ENCODE measurements at regions not wholly inside any gene's neighbourhood (a gene's known extent, or its start where the extent isn't known, plus 50 kb on each side); places are given as distances from the start of the nearest gene placed in this dataset.

DNA sequence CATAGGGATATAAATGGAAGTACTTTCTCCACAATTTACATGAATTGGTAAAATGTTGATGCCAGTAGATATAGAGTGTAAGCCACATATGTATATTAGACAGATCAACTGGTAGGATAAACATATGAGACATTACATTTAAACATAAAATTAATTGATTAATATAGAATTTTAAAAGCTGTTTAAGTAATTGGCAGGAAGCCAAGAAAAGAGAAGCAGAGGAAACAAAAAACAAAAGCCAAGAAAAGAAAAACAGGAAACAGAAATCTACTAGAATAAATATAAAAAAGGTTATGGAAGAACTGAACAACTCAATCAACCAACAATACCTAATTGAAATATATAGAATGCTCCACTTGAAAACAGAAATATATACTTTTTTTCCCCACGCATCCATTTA lies 920.1 kb upstream of the TMEFF2 start:
- Histone ChIP-seq H3K4me3 (no peak overlapping the region), H3K36me3 (no peaks in the 10 kb centered on the region), H3K27me3 (no peaks in the 10 kb centered on the region), H3K9me3 (no peaks in the 10 kb centered on the region), H3K27ac (no peak overlapping the region), H3K4me1 (no peaks in the 10 kb centered on the region)
- no peak for DNase-seq
- intact Hi-C loops (cut with DNase I; ENCODE audit: low total_unique reads): no loop called here
- TF ChIP-seq, protein P1, sequence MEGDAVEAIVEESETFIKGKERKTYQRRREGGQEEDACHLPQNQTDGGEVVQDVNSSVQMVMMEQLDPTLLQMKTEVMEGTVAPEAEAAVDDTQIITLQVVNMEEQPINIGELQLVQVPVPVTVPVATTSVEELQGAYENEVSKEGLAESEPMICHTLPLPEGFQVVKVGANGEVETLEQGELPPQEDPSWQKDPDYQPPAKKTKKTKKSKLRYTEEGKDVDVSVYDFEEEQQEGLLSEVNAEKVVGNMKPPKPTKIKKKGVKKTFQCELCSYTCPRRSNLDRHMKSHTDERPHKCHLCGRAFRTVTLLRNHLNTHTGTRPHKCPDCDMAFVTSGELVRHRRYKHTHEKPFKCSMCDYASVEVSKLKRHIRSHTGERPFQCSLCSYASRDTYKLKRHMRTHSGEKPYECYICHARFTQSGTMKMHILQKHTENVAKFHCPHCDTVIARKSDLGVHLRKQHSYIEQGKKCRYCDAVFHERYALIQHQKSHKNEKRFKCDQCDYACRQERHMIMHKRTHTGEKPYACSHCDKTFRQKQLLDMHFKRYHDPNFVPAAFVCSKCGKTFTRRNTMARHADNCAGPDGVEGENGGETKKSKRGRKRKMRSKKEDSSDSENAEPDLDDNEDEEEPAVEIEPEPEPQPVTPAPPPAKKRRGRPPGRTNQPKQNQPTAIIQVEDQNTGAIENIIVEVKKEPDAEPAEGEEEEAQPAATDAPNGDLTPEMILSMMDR (IDR thresholded peaks at IDR 0.05): no peak
- no peak for TF ChIP-seq EP300 (IDR thresholded peaks at IDR 0.05)
- no peak for TF ChIP-seq POLR2A (IDR thresholded peaks at IDR 0.05)
- no peak for TF ChIP-seq POLR2AphosphoS5 (IDR thresholded peaks at IDR 0.05)
- WGBS, 5 donors: 80 to 97% (median 91%) methylated on average over 1 of the region's 1 CpG

DNA sequence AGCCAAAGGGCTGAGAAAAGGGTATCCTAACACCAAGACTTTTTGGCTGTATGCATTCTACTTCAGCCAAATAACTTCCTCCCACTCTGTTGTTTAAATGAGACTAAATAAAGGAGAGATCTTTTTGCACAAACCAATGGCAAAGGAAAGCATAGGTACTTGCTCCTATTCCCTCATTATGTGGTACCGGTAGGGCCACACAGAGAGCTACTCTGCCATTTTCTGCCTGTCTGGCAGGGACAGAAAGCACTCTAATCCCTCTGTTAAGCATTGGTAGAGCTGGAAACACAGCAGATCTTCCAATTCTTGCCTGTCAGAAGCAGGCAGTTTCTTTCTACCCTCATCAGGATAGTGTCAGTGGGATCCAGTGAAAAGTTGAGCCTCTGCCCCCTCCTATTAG lies 918.3 kb upstream of the TMEFF2 start:
- WGBS, 5 donors: 74 to 97% (median 91%) methylated on average over 1 of the region's 1 CpG
- no peak for TF ChIP-seq EP300 (IDR thresholded peaks at IDR 0.05)
- no peak for TF ChIP-seq POLR2A (IDR thresholded peaks at IDR 0.05)
- no peak for TF ChIP-seq POLR2AphosphoS5 (IDR thresholded peaks at IDR 0.05)
- TF ChIP-seq, protein P1 (IDR thresholded peaks at IDR 0.05): no peak
- Histone ChIP-seq H3K36me3 (no peaks in the 10 kb centered on the region), H3K4me1 (no peaks in the 10 kb centered on the region), H3K27ac (no peak overlapping the region), H3K4me3 (no peak overlapping the region), H3K9me3 (no peaks in the 10 kb centered on the region), H3K27me3 (no peaks in the 10 kb centered on the region)
- intact Hi-C loops (cut with DNase I; ENCODE audit: low total_unique reads): no loop called here
- no peak for DNase-seq

DNA sequence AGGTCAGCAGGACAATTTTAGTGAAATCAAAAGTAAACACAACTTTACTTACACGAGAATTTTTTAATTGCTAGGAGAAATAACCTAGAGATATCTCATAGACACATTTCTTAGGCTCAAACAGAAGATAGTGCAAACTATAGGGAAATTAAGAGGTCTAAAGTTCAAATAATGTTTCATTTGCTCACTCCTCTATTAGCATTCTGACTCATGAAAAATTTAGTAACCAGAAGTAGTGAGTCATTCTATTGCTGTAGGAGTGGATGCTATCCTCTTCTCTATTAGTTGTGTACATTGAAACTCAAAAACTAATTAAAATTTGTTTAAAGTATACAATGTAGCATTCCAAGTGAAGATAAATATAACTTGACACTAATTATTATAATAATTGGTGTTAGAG lies 908.3 kb upstream of the TMEFF2 start:
- H3K27me3 ChIP-seq: no peaks in the 10 kb centered on the region
- no peaks in the 10 kb centered on the region for H3K36me3 ChIP-seq
- DNase-seq: peak in 1 of 2 donors; percentile 4
- no peak overlapping the region for H3K27ac ChIP-seq
- WGBS, 5 donors: 15 to 28% (median 24%) methylated on average over 1 of the region's 1 CpG
- H3K4me3 ChIP-seq: no peak overlapping the region
- no peaks in the 10 kb centered on the region for H3K4me1 ChIP-seq
- H3K9me3 ChIP-seq: no peaks in the 10 kb centered on the region
- intact Hi-C loops (cut with DNase I; ENCODE audit: low total_unique reads): no loop called here
- TF ChIP-seq, protein P1 (IDR thresholded peaks at IDR 0.05): no peak
- TF ChIP-seq EP300 (IDR thresholded peaks at IDR 0.05): no peak
- no peak for TF ChIP-seq POLR2AphosphoS5 (IDR thresholded peaks at IDR 0.05)
- no peak for TF ChIP-seq POLR2A (IDR thresholded peaks at IDR 0.05)

DNA sequence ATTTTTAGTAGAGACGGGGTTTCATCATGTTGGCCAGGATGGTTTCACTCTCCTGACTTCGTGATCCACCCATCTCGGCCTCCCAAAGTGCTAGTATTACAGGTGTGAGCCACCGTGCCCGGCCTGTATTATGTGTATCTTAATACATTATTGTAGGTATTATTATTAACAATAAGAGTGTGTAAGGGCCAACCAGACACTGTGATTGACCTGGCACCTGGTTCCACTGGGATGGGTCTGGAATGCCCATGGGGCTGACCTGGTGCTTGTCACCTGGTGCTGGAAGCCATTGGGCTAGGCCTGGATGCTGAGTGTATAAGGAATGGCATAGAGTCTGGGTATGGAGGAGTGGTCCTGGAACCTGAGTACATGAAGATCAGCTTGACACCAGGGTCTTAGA lies 906.9 kb upstream of the TMEFF2 start:
- intact Hi-C loops (cut with DNase I; ENCODE audit: low total_unique reads): no loop called here
- H3K27ac ChIP-seq: no peak overlapping the region
- WGBS, 5 donors: 94 to 96% (median 96%) methylated on average over 5 of the region's 5 CpGs

More for the DNA sequence above, 906.9 kb upstream of the TMEFF2 start:
- no peak for TF ChIP-seq POLR2A (IDR thresholded peaks at IDR 0.05)
- no peak for TF ChIP-seq EP300 (IDR thresholded peaks at IDR 0.05)
- TF ChIP-seq POLR2AphosphoS5 (IDR thresholded peaks at IDR 0.05): no peak
- TF ChIP-seq, protein P1 (IDR thresholded peaks at IDR 0.05): no peak
- H3K9me3 ChIP-seq: no peaks in the 10 kb centered on the region
- H3K36me3 ChIP-seq: no peaks in the 10 kb centered on the region
- no peaks in the 10 kb centered on the region for H3K4me1 ChIP-seq
- H3K27me3 ChIP-seq: no peaks in the 10 kb centered on the region
- H3K4me3 ChIP-seq: no peak overlapping the region
- DNase-seq: no peak

Measured in stomach (tissue), 8 donors.